ENCODE measurements at regions not wholly inside any gene's neighbourhood (a gene's known extent, or its start where the extent isn't known, plus 50 kb on each side); places are given as distances from the start of the nearest gene placed in this dataset.

DNA sequence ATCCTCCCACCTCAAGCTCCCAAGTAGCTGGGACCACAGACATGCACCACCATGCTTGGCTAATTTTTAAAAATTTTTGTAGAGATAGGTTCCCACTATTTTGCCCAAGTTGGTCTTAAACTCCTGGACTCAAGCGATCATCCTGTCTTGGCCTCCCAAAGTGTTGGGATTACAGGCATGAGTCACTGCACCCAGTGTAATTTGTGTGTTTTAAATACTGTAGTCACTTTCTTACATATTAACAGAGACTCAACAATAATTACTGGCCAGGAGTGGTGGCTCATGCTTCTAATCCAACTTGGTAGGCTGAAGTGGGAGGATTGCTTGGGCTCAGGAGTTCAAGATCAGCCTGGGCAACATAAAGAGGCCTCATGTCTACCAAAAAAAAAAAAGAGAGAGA, 293.0 kb downstream of the RDH14 start:
- TF ChIP-seq, protein P1, sequence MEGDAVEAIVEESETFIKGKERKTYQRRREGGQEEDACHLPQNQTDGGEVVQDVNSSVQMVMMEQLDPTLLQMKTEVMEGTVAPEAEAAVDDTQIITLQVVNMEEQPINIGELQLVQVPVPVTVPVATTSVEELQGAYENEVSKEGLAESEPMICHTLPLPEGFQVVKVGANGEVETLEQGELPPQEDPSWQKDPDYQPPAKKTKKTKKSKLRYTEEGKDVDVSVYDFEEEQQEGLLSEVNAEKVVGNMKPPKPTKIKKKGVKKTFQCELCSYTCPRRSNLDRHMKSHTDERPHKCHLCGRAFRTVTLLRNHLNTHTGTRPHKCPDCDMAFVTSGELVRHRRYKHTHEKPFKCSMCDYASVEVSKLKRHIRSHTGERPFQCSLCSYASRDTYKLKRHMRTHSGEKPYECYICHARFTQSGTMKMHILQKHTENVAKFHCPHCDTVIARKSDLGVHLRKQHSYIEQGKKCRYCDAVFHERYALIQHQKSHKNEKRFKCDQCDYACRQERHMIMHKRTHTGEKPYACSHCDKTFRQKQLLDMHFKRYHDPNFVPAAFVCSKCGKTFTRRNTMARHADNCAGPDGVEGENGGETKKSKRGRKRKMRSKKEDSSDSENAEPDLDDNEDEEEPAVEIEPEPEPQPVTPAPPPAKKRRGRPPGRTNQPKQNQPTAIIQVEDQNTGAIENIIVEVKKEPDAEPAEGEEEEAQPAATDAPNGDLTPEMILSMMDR (IDR thresholded peaks at IDR 0.05): no peak
- TF ChIP-seq POLR2A (IDR thresholded peaks at IDR 0.05): no peak

Measured in testis (tissue), 2 donors.